H54 (cell line): ENCODE measurements at regions not wholly inside any gene's neighbourhood (a gene's known extent, or its start where the extent isn't known, plus 50 kb on each side); places are given as distances from the start of the nearest gene placed in this dataset.
A peak's percentile ranks its signal among the peaks of the same experiment; 100 is the strongest.

ENCODE experiments used
- DNase-seq: peaks from one replicate; pipeline ENCODE4 v3.0.0; 2011; ENCODE audit warnings: low spot score, mixed read lengths; ENCODE audit not compliant: insufficient read length
- FAIRE-seq: peaks from 3 replicates; lab custom pipeline; 2011; peaks lifted over from hg19 to GRCh38; lab: Jason Lieb, UNC
- POLR2A ChIP-seq: IDR thresholded peaks from 2 replicates; pipeline ENCODE4 v1.6.1; 2011; ENCODE audit warnings: low read depth, mild to moderate bottlenecking, low read length

DNA sequence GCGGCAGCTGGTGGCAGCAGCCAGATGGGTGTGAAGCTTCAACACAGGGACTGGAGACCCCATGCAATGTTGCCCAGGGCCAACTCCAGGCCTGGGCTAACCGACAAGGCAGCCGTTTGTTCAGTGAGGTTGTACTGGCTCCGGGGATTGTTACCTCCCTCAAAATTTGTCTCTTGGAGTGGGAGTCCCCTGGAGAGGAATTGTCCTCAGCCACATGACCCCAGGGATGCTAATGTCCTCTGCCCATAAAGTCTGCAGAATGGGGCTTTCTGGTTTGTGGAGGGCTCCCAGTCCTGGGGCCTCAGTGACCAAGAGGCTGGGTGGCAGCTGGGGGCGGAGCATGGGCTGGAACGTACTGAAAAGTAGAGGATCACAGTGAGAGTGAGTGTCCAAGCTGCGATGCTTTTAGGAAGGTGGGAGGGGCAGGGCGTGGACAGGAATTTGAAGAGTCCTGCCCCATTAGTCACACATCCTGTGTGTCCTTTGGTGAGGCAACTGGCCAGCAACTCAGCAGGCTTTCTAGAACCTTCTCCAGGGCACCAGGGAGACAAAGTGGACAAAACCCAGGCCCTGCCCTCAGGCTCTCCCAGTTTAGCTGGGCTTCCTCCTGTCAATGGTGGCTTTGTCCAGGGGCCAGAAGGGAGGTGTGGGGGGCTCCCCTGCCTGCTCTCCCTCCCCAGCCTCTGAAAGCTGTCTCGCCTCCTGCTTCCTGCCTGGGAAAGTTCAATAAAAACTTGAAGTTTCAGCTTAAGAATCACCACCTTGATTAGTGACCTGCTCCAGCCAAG lies 114.0 kb downstream of the NSG2 start:
- FAIRE-seq, result no peak

DNA sequence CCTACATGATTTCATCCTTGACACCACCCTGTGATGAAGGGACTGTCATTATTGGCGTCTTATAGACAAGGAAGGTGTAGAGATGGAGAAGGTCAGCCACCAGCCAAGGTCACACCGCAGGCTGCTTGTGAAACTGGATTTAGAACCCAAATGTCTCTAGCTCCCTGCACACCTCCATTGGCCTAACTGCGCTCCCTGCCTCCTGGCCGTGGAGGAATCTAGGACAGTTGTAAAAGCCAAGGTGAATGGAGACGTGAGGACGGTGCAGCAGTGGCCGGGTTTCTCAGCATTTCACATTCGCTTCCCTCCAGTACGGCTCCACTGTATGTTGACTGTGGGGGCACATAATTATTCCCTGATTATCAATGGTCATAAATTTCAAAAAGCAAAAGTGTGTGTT lies 119.9 kb downstream of the NSG2 start:
- no peak for FAIRE-seq
- DNase-seq, result no peak
- TF ChIP-seq POLR2A, result no peak

More for the DNA sequence above, 114.0 kb downstream of the NSG2 start:
- TF ChIP-seq POLR2A, result peak; percentile 26; the same call in 1 of the 2 replicates
- peak; percentile 53 for DNase-seq

DNA sequence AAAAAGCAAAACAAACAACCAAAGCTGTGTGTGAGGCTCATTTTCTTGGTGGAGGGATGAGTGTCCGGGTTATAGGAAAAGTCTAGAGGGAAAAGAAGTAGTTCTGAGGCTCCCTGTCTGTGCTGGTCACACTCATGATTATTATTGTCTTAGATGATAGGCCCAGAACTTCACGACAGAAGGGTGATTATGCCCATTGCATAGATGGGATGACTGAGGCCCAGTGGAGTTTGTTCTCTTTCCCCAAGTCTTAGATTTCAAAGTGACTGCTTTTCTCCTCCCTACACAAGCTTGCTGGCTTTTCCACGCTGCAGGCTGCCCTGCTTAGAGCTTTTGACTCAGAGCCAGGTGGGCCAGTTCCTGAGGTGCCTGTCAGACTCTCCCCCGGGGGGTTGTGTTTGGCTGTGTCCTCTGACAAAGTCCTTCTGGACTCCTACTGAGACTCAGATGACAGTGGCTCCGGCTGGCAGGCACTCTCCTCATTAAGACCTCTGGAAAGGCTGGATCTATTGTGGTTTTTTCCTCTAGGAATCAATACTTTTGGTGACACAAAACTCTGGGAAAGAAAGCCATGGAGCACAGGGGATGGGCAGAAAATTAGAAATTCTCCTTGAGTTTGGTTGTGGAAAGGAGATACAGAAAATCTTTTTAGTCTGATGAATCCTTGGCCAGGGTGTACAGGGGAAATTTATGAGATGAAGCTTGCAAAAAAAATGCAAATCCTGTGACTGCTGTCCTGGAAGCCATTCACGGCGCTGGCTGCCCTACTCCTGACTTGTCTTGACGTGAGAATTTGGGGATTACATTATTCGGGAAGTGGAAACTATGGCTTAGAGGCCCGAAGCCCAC lies 120.9 kb downstream of the NSG2 start:
- no peak for DNase-seq
- FAIRE-seq, result no peak
- no peak for TF ChIP-seq POLR2A

DNA sequence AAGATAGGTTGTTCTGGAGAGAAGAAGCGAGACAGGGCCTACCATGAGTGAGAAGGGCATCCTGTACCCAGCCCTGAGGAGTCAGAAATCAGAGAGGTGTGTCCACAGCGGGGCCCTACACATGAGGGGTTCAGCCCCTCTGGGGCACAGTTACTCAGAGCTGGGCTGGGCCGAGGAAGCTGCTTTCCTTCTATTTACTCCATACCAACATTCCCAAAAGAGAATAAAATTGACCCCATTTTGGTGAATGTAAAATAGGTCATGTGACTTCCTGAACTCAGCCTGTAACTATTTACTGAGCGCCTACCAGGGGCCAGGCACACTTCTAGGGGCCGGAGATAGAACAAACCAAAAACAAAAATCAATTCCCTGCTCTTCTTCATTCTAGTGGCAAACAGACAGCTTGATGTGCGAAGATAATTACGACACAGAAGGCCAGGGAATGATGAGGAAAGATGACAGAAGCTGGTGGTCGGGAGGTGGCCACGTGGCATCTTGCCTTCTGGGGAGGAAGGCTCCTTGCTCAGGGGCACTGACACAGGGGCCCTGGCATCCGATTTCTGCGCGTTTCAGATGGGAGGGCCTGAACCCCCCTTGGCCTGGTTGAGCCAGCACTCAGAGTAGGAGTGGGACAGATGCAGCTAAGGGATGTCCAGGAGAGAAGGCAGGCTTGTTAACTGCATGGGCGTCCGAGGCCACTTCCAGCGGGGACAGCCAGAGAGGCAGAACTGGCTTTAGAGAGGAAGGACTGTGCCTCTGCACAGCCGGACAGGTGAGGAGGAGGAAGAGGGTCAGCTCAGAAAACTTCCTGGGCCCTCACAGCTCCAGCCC lies 121.8 kb downstream of the NSG2 start:
- no peak for TF ChIP-seq POLR2A
- no peak for FAIRE-seq

DNA sequence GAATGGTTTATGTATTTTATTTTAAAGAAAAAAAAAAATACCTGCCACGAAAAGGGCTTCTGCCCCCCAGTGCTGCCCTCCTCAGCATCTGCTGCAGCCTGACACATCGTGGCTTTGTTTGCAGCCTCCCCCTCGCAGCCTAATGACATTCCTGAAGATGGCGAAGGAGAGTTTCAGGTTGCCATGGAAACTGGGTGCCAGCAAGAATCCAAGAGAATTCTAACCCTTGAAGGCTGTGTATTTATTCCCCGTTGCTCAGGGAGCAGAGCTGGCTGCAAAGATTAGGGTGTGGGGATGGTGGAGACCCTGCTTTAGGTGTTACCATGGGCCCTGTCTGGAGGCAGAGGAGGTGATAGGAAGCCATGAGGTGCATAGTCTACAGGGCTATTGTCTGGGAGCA lies 126.6 kb downstream of the NSG2 start:
- DNase-seq (no peak), FAIRE-seq (no peak)
- TF ChIP-seq POLR2A, result no peak

More for the DNA sequence above, 121.8 kb downstream of the NSG2 start:
- no peak for DNase-seq

DNA sequence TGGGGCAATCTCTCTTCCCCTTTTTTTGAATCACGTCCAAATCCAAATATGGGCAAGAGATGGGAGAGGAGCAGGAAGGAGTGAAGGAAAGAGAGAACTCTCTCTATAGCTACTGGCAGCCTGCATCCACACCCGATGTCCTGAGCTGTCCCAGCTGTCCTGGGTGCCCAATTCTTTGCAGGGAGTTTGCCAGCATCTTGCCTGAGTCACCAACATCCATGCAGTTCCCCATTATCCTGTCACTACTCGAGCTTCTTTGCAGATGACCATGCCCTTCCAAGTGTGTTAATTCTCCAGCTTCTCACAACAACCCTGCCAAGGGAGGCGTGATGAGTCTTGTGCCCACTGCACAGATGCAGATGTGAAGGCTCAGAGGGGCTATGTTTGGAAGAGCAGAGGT lies 127.1 kb downstream of the NSG2 start:
- FAIRE-seq, result no peak
- DNase-seq, result no peak
- no peak for TF ChIP-seq POLR2A

DNA sequence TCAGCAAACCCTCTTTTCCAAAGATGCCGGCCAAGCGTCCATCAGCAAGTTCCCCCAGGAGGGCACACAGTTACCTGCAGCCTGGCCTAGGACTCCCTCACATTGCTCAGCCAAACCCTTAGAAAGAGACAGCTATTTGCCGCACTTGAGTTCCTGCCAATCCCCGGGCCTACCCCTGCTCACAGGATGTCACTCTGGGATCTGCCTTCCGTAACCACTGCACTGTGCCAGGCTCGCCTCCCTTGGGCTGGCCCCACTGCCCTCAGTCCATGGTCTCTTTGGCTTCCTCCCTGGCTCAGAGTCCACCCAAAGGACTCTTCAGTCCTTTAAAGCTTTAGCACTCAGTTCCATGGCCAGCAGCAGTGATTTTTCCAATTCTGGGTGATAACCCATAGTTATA lies 128.3 kb downstream of the NSG2 start:
- no peak for TF ChIP-seq POLR2A
- no peak for FAIRE-seq
- DNase-seq, result no peak

DNA sequence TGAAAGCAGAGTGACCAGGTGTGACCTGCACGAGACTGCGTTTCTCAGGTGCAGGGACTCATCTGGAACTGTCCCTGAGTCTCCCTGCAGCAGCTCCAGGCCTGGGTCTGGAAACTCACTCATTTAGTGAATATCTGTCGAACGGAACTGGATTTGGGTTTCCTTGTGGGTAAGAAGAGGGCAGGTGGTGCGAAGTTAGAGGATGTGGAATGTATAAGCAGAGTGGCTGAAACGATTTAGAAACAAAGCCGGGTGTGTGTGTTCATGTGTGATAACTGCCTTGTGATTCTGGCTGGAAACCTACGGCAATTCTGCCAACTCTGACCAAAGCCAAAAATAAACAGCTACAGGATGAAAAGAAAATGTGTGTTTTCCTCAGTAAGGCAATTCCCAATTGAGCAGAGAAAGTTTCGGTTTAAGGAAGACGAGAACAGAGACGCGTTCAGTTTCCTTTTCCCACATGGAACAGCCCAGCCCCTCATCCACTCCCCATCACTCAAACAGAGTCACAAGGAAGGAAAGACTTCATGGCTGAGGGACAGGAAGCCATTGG lies 130.3 kb downstream of the NSG2 start:
- TF ChIP-seq POLR2A, result no peak
- DNase-seq (no peak), FAIRE-seq (no peak)

DNA sequence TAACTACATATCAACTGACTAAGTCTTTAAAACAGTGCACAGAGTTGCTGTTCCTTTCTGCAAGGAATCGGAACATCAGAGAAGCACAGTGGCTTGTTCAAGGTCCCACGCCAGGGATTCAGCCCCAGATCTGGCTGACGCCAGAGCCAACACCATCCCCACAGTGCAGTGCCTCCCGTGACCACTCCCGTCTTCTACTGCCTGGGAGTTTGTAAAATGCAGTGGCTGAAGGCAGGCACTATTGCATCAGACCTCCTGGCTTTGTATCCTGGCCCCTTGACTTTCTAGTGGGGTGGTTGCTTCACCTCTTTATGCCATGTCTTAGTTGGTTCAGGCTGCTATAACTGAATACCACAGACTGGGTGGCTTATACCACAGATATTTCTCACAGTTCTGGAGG lies 131.0 kb downstream of the NSG2 start:
- DNase-seq, result no peak
- TF ChIP-seq POLR2A, result no peak
- no peak for FAIRE-seq

DNA sequence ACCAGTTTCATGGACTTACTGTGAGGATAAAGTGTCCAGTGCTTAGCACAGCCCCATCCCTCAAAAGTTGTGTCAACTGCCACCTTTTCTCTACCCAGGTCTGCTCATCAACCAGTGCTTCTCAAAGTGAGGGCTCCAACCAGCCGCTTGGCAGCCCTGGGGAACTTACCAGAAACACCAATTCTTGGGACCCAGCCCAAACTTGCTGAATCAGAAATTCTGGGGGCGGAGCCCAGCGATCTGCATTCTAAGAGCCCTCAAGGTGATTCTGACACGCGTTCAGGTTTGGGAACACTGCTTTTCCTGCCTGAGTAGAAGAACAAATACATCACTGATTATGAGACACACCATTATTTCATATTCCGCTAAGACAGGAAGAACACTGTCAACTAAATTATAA lies 132.0 kb downstream of the NSG2 start:
- FAIRE-seq (no peak), DNase-seq (no peak)
- no peak for TF ChIP-seq POLR2A

DNA sequence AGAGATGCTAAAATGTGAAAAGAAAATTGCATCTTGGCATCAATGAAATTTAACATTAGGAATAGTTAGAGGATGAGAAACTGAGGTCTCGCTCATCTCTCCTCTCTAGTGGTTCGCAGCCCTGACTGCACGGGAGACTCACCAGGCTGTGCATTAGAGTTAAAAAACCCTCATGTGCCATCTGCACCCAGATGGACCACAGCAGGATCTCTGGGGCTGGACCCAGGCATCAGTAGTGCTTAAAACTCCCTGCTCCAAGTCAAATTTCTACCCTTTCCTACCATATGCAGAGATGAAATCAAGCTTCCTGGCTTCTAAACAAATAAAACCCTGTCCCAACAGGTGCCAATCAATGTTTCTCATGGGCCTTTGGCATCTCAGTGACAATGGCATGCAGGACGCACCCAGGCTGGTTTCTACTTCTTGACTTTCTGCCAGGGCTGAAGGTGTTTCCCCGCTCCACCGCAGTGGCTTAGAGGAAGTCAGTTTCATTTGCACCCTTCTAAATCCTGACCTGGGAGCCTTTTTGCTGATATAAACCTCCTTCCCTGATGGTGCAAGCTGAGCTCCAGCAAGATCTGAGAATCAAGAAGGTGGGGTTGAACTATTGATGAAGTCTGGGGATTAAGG lies 132.6 kb downstream of the NSG2 start:
- DNase-seq (no peak), FAIRE-seq (no peak)
- TF ChIP-seq POLR2A, result no peak

DNA sequence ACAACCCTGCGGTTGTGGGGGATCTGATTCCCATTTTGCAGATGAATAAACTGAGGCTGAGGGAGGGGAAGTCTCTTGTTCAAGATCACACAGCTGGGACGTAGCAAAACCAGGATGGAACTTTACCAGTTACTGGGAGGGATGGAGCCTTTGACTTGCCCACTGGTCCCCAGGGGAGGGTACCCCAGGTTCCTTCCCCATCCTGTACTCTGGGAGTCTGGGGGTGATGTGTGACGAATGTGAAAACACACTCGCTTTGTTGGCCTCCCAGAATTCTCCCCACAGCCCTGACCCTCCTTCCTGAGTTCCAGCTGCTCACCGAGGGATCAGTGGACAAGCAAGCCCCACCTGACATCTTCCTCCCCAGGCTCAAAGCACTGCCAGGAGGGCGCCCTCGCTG lies 135.1 kb downstream of the NSG2 start:
- DNase-seq (no peak), FAIRE-seq (no peak)
- no peak for TF ChIP-seq POLR2A

DNA sequence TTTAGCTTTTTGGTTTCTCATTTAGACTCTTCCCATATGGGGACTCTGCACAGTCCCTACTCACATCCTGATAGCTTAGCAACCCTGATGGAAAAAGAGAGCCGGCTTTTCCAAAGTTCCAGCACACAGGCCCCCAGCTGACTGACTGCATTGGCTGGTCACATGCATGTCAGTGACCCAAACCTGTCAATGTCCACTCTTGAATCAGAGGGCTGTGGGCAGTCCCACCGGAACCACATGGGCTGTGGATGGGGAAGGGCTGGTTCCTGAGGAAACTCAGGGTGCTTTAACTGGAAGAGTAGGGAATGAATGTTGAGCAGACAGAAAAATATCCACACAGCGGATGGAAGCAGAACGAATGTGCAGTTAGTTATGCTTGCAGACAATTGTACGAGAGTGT lies 136.6 kb downstream of the NSG2 start:
- TF ChIP-seq POLR2A, result no peak
- FAIRE-seq (no peak), DNase-seq (no peak)

DNA sequence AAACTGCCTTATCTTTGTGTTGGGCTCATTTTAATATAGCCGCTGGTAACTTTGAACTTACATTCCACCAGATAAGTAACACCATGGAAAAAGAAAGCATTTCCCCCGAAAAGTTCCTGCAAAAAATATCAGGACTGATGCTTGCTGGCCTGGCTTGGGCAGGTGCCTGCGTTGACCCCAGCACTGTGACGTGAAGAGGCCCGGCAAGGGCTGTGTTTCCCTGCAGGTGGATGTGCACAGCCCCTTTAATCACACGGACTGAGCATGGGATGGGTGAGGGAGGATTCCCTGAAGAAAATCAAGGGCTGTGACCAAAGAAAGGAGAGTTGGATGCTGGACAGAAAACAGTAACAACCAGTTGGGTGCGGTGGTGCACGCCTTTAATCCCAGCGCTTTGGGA lies 138.2 kb downstream of the NSG2 start:
- FAIRE-seq, result no peak

More for the DNA sequence above, 138.2 kb downstream of the NSG2 start:
- no peak for DNase-seq
- TF ChIP-seq POLR2A, result no peak
